GM12872 (cell line): ENCODE measurements at regions not wholly inside any gene's neighbourhood (a gene's known extent, or its start where the extent isn't known, plus 50 kb on each side); places are given as distances from the start of the nearest gene placed in this dataset.

Experiments used
- TF ChIP-seq, protein P1 (sequence below): IDR thresholded peaks from 3 replicates; pipeline ENCODE4 v1.5.1; 2011; ENCODE audit warnings: low read depth, mild to moderate bottlenecking, low read length, moderate library complexity; ENCODE audit not compliant: insufficient read depth

- TF ChIP-seq, protein P1, sequence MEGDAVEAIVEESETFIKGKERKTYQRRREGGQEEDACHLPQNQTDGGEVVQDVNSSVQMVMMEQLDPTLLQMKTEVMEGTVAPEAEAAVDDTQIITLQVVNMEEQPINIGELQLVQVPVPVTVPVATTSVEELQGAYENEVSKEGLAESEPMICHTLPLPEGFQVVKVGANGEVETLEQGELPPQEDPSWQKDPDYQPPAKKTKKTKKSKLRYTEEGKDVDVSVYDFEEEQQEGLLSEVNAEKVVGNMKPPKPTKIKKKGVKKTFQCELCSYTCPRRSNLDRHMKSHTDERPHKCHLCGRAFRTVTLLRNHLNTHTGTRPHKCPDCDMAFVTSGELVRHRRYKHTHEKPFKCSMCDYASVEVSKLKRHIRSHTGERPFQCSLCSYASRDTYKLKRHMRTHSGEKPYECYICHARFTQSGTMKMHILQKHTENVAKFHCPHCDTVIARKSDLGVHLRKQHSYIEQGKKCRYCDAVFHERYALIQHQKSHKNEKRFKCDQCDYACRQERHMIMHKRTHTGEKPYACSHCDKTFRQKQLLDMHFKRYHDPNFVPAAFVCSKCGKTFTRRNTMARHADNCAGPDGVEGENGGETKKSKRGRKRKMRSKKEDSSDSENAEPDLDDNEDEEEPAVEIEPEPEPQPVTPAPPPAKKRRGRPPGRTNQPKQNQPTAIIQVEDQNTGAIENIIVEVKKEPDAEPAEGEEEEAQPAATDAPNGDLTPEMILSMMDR = no peak
Observed at GRCh38 chr6:14638435-14638905, 520.9 kb downstream of the CD83 start.

- TF ChIP-seq, protein P1 = no peak
Observed at GRCh38 chr6:14638906-14639761, 521.6 kb downstream of the CD83 start.

DNA sequence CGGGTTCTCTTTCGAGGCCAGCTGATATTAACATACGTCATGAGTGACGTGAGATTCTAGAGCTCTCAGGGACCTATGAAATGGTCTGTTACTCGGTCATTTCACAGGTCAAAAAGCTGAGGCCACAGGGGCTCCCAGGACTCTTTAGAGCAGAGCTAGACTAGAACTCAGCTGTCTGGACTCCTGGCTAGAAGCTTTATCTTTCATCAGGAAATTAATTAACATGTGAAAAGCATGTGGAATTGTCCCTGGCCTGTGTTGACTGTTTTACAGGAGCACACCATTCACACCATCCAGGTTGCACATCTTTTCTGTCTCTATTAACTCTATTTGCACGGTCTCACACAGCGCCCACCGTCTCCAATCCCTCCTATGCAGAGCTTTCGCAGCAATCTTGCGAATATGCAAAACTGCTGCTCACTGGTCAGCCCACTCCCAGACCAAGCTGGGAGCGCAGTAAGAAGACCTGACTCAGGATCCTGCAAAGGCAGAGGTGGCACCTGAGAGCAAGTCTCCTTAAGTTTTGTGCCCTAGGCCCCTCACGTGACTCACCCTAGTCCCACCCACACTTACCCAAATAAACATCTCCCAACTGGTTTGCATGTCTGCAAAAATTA lies 522.5 kb downstream of the CD83 start:
- TF ChIP-seq, protein P1 = no peak

DNA sequence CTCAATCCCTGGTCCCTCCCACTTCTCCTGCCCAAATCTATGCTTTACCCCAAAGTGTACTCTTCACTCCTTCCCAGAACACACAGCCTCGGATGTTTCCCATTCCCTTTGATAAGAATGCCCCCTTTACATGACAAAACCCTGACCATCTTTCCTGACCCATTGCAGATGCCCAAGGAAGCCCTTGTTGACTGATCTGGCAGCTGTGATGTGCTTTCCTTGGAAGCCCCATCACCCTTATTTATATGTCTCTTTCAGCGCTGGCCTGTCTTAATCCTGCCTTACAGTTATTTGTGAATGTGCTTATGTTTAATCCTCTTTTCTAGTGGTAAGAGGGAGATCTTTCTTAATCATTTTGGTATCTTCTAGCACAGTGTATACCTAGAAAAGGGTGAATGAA lies 523.1 kb downstream of the CD83 start:
- TF ChIP-seq, protein P1 = no peak

GRCh38 chr6:14641423-14642135 lies 524.0 kb downstream of the CD83 start:
- TF ChIP-seq, protein P1 = no peak

DNA sequence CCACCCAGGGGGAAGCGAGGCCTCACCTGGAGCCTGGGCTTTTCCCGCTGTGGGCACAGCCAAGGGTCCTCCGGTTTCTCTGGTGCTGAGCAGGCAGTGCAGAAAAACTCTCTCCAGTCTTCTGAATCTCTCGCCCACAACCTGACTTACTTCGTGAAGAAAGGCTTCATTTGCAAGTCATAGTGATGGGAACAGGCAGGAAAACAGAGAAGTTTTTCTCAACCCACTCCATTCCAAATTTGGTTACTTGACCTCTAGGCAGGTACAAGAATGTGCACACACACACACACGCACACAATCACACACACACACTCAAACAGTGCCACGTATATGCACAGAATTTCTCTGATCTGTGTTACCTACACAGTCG lies 524.5 kb downstream of the CD83 start:
- TF ChIP-seq, protein P1 = no peak

DNA sequence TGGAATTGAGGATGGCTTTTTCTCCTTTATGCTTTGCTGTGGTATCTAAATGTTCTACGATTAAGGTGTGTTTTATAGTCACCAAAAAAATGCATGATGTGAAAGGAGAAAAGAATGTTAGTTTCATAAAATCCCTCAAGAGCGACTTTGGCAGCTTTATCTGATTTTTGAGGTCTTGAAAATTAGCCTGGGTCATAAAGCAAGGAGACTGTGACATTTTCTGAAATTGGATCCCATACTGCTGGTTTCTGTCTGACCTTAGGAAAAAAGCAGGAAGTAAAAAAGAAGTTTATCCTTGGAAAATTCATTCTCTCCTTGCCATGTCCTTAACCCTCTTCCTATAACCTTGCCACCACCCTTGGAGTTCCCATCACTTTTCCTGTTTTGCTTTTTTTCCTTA lies 525.3 kb downstream of the CD83 start:
- TF ChIP-seq, protein P1 = no peak
